GM23338 (cell line): ENCODE measurements at regions not wholly inside any gene's neighbourhood (a gene's known extent, or its start where the extent isn't known, plus 50 kb on each side); places are given as distances from the start of the nearest gene placed in this dataset.

Experiments used
- ATAC-seq: fragments of 200-7000 bp; cut with Tn5 transposase; 3 replicates; pipeline ENCODE4 v1.9.1; 2020
- DNase-seq: peaks from one replicate; pipeline ENCODE4 v3.0.0-alpha.2; 2015; ENCODE audit warnings: low spot score
- H2AFZ ChIP-seq: fragments of 200-600 bp; sonication (generic); 2 replicates; pipeline ENCODE4 v1.8.0; 2016; ENCODE audit warnings: antibody characterized with exemption, mild to moderate bottlenecking, moderate library complexity
- H3F3A ChIP-seq: fragments of 200-600 bp; sonication (generic); replicated peaks from 2 replicates; pipeline ENCODE4 v1.8.0; 2017; ENCODE audit warnings: antibody characterized with exemption, mixed run types, low read depth
- H3K27ac ChIP-seq: fragments of 200-600 bp; sonication (generic); 2 replicates; pipeline ENCODE4 v1.6.1; 2016; ENCODE audit warnings: low read depth
- H3K27me3 ChIP-seq: fragments of 200-600 bp; sonication (generic); 2 replicates; pipeline ENCODE4 v1.8.0; 2016; ENCODE audit warnings: mild to moderate bottlenecking, mixed run types, moderate library complexity; ENCODE audit not compliant: insufficient read depth
- H3K36me3 ChIP-seq: fragments of 200-600 bp; sonication (generic); 2 replicates; pipeline ENCODE4 v1.8.0; 2016; ENCODE audit warnings: mild to moderate bottlenecking; ENCODE audit not compliant: insufficient read depth
- H3K4me1 ChIP-seq: fragments of 200-600 bp; sonication (generic); 2 replicates; pipeline ENCODE4 v1.8.0; 2016; ENCODE audit warnings: mild to moderate bottlenecking, moderate library complexity; ENCODE audit not compliant: insufficient read depth
- H3K4me2 ChIP-seq: fragments of 200-600 bp; sonication (generic); 2 replicates; pipeline ENCODE4 v1.7.1; 2017; ENCODE audit warnings: mixed run types
- H3K4me3 ChIP-seq: fragments of 200-600 bp; sonication (generic); 2 replicates; pipeline ENCODE4 v1.6.1; 2016; ENCODE audit warnings: mixed run types
- H3K79me2 ChIP-seq: fragments of 200-600 bp; sonication (generic); replicated peaks from 2 replicates; pipeline ENCODE4 v1.8.0; 2017; ENCODE audit warnings: mild to moderate bottlenecking; ENCODE audit not compliant: insufficient read depth
- H3K9me2 ChIP-seq: fragments of 200-600 bp; sonication (generic); 2 replicates; pipeline ENCODE4 v1.8.0; 2017; ENCODE audit not compliant: insufficient read depth
- H4K20me1 ChIP-seq: fragments of 200-600 bp; sonication (generic); replicated peaks from 2 replicates; pipeline ENCODE4 v1.8.0; 2017; ENCODE audit warnings: mild to moderate bottlenecking; ENCODE audit not compliant: insufficient read depth
- H3K27ac Mint-ChIP-seq: 2 replicates; pipeline ENCODE4 v1.8.0; 2020; ENCODE audit warnings: inconsistent platforms, mild to moderate bottlenecking, moderate library complexity, mixed read lengths
- H3K27me3 Mint-ChIP-seq: 3 replicates; pipeline ENCODE4 v1.8.0; 2022; ENCODE audit warnings: low read depth, mild to moderate bottlenecking, moderate library complexity, mixed read lengths, inconsistent platforms; ENCODE audit not compliant: insufficient read depth, poor library complexity
- H3K36me3 Mint-ChIP-seq: 3 replicates; pipeline ENCODE4 v1.8.0; 2021; ENCODE audit warnings: low read depth, mild to moderate bottlenecking, inconsistent platforms, moderate library complexity, mixed read lengths
- H3K4me1 Mint-ChIP-seq: 3 replicates; pipeline ENCODE4 v1.8.0; 2020; ENCODE audit warnings: mild to moderate bottlenecking, inconsistent platforms, mixed read lengths
- H3K4me3 Mint-ChIP-seq: 3 replicates; pipeline ENCODE4 v1.8.0; 2021; ENCODE audit warnings: moderate library complexity, mild to moderate bottlenecking, inconsistent platforms, mixed read lengths
- H3K9me3 Mint-ChIP-seq: 3 replicates; pipeline ENCODE4 v1.8.0; 2020; ENCODE audit warnings: moderate library complexity, mild to moderate bottlenecking, inconsistent platforms, mixed read lengths
- CREB1 ChIP-seq: fragments of 250-450 bp; sonication (Bioruptor Pico); IDR thresholded peaks from 2 replicates; pipeline ENCODE4 v1.5.0; 2020; ENCODE audit warnings: low read depth, mild to moderate bottlenecking, moderate library complexity
- EZH2 ChIP-seq: fragments of 200-600 bp; sonication (generic); IDR thresholded peaks from one replicate; pipeline ENCODE4 v1.8.0; 2017; ENCODE audit warnings: antibody characterized with exemption, mild to moderate bottlenecking, low read depth; ENCODE audit not compliant: unreplicated experiment
- EZH2phosphoT487 ChIP-seq: fragments of 200-600 bp; sonication (generic); IDR thresholded peaks from one replicate; pipeline ENCODE4 v1.8.1; 2018; ENCODE audit warnings: antibody characterized with exemption; ENCODE audit not compliant: unreplicated experiment
- JUNB ChIP-seq: IDR thresholded peaks from one replicate; pipeline ENCODE4 v1.6.1; 2016; ENCODE audit warnings: antibody characterized with exemption; ENCODE audit not compliant: unreplicated experiment
- NANOG ChIP-seq: IDR thresholded peaks from 2 replicates; pipeline ENCODE4 v1.6.1; 2016; ENCODE audit warnings: antibody characterized with exemption, borderline replicate concordance
- POLR2AphosphoS5 ChIP-seq: IDR thresholded peaks from 2 replicates; pipeline ENCODE4 v1.6.1; 2016; ENCODE audit warnings: antibody characterized with exemption, low read depth
- STAT1 ChIP-seq: IDR thresholded peaks from one replicate; pipeline ENCODE4 v1.6.1; 2016; ENCODE audit warnings: antibody characterized with exemption; ENCODE audit not compliant: unreplicated experiment
- ZNF114 ChIP-seq: fragments of 250-450 bp; sonication (Bioruptor Pico); IDR thresholded peaks from 2 replicates; pipeline ENCODE4 v1.5.0; 2020; ENCODE audit warnings: mild to moderate bottlenecking, moderate library complexity
- ZNF331 ChIP-seq: fragments of 250-450 bp; sonication (Bioruptor Pico); IDR thresholded peaks from 2 replicates; pipeline ENCODE4 v1.5.0; 2020; ENCODE audit warnings: low read depth, mild to moderate bottlenecking, moderate library complexity
- TF ChIP-seq, protein P1 (sequence below), 2 experiments: fragments of 200-600 bp in 1 of 2; sonication (generic) in 1 of 2; conservative IDR thresholded peaks; 2 replicates each; pipeline versions ENCODE4 v1.5.1 to v1.6.1; 2016 to 2017; ENCODE audit warnings: antibody characterized with exemption in 2 of 2, low read depth in 2 of 2, mild to moderate bottlenecking in 2 of 2, moderate library complexity in 1 of 2
- TF ChIP-seq, protein P2 (sequence below): fragments of 250-450 bp; sonication (Bioruptor Pico); IDR thresholded peaks from 2 replicates; pipeline ENCODE4 v1.5.0; 2020; ENCODE audit warnings: mild to moderate bottlenecking, moderate library complexity
- TF ChIP-seq, protein P3 (sequence below): IDR thresholded peaks from one replicate; pipeline ENCODE4 v1.6.1; 2018; ENCODE audit warnings: antibody characterized with exemption; ENCODE audit not compliant: unreplicated experiment
- TF ChIP-seq, protein P4 (sequence below): IDR thresholded peaks from 2 replicates; pipeline ENCODE4 v1.6.1; 2016; ENCODE audit warnings: antibody characterized with exemption

DNA sequence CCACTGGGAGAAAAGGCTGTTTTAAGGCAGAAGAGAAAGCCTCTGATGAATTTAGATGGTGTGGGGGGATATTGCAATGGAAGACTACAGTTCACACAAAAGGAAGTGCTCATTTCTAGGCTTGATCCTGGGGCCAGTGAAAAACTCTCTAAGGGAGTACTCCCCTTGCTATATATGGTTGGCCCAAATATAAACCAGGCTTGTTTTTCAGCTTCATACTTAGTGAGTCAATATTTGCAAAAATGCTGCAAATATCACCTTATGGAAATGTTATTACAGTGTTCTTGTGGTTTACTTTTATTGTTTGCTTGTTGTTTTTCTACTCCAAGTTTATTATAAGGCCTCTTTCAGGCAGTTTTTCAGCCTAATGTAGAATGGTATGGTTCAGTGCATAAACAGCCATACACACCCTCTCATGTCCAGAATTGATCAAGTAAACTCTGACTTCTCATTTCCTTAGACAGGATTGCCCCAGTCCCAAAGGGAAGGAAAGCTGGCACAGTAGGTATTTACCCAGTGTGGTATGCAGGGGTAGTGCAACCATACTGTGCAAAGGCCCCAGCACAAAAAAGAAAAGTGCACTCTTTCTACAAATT, 115.1 kb downstream of the FEM1C start:
- Histone ChIP-seq H3K4me3 (no peak overlapping the region), H3K4me1 (peaks cover 19% of the 10 kb centered on the region; the same call in 1 of the 2 replicates), H3K36me3 (no peaks in the 10 kb centered on the region), H3K9me2 (0 out of 2 replicates have a peak, but pooled peaks cover 5% of the 10 kb centered on the region), H3K27me3 (no peaks in the 10 kb centered on the region), H3K4me2 (no peak overlapping the region), H4K20me1 (no peaks in the 10 kb centered on the region), H3K79me2 (no peaks in the 10 kb centered on the region), H3K27ac (no peak overlapping the region), H2AFZ (0 out of 2 replicates have a peak overlapping the region, but pooled peaks have one; percentile 1), H3F3A (no peaks in the 10 kb centered on the region)
- peaks cover 2% of the 10 kb centered on the region for H3K27me3 Mint-ChIP-seq
- TF ChIP-seq, protein P1, sequence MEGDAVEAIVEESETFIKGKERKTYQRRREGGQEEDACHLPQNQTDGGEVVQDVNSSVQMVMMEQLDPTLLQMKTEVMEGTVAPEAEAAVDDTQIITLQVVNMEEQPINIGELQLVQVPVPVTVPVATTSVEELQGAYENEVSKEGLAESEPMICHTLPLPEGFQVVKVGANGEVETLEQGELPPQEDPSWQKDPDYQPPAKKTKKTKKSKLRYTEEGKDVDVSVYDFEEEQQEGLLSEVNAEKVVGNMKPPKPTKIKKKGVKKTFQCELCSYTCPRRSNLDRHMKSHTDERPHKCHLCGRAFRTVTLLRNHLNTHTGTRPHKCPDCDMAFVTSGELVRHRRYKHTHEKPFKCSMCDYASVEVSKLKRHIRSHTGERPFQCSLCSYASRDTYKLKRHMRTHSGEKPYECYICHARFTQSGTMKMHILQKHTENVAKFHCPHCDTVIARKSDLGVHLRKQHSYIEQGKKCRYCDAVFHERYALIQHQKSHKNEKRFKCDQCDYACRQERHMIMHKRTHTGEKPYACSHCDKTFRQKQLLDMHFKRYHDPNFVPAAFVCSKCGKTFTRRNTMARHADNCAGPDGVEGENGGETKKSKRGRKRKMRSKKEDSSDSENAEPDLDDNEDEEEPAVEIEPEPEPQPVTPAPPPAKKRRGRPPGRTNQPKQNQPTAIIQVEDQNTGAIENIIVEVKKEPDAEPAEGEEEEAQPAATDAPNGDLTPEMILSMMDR (conservative IDR thresholded peaks at IDR 0.05; ENCODE audit: low read depth in 2 of 2): no peak
- TF ChIP-seq NANOG (no peak), ZNF114 (CRISPR knock-in tag) (no peak), ZNF331 (CRISPR knock-in tag) (no peak), EZH2phosphoT487 (no peak), POLR2AphosphoS5 (no peak), CREB1 (CRISPR knock-in tag) (no peak), JUNB (no peak), STAT1 (no peak), EZH2 (no peak)
- TF ChIP-seq, protein P2, sequence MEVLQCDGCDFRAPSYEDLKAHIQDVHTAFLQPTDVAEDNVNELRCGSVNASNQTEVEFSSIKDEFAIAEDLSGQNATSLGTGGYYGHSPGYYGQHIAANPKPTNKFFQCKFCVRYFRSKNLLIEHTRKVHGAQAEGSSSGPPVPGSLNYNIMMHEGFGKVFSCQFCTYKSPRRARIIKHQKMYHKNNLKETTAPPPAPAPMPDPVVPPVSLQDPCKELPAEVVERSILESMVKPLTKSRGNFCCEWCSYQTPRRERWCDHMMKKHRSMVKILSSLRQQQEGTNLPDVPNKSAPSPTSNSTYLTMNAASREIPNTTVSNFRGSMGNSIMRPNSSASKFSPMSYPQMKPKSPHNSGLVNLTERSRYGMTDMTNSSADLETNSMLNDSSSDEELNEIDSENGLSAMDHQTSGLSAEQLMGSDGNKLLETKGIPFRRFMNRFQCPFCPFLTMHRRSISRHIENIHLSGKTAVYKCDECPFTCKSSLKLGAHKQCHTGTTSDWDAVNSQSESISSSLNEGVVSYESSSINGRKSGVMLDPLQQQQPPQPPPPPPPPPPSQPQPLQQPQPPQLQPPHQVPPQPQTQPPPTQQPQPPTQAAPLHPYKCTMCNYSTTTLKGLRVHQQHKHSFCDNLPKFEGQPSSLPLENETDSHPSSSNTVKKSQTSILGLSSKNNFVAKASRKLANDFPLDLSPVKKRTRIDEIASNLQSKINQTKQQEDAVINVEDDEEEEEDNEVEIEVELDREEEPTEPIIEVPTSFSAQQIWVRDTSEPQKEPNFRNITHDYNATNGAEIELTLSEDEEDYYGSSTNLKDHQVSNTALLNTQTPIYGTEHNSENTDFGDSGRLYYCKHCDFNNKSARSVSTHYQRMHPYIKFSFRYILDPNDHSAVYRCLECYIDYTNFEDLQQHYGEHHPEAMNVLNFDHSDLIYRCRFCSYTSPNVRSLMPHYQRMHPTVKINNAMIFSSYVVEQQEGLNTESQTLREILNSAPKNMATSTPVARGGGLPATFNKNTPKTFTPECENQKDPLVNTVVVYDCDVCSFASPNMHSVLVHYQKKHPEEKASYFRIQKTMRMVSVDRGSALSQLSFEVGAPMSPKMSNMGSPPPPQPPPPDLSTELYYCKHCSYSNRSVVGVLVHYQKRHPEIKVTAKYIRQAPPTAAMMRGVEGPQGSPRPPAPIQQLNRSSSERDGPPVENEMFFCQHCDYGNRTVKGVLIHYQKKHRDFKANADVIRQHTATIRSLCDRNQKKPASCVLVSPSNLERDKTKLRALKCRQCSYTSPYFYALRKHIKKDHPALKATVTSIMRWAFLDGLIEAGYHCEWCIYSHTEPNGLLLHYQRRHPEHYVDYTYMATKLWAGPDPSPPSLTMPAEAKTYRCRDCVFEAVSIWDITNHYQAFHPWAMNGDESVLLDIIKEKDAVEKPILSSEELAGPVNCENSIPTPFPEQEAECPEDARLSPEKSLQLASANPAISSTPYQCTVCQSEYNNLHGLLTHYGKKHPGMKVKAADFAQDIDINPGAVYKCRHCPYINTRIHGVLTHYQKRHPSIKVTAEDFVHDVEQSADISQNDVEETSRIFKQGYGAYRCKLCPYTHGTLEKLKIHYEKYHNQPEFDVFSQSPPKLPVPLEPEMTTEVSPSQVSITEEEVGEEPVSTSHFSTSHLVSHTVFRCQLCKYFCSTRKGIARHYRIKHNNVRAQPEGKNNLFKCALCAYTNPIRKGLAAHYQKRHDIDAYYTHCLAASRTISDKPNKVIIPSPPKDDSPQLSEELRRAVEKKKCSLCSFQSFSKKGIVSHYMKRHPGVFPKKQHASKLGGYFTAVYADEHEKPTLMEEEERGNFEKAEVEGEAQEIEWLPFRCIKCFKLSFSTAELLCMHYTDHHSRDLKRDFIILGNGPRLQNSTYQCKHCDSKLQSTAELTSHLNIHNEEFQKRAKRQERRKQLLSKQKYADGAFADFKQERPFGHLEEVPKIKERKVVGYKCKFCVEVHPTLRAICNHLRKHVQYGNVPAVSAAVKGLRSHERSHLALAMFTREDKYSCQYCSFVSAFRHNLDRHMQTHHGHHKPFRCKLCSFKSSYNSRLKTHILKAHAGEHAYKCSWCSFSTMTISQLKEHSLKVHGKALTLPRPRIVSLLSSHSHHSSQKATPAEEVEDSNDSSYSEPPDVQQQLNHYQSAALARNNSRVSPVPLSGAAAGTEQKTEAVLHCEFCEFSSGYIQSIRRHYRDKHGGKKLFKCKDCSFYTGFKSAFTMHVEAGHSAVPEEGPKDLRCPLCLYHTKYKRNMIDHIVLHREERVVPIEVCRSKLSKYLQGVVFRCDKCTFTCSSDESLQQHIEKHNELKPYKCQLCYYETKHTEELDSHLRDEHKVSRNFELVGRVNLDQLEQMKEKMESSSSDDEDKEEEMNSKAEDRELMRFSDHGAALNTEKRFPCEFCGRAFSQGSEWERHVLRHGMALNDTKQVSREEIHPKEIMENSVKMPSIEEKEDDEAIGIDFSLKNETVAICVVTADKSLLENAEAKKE (CRISPR knock-in tag): no peak
- TF ChIP-seq, protein P3, sequence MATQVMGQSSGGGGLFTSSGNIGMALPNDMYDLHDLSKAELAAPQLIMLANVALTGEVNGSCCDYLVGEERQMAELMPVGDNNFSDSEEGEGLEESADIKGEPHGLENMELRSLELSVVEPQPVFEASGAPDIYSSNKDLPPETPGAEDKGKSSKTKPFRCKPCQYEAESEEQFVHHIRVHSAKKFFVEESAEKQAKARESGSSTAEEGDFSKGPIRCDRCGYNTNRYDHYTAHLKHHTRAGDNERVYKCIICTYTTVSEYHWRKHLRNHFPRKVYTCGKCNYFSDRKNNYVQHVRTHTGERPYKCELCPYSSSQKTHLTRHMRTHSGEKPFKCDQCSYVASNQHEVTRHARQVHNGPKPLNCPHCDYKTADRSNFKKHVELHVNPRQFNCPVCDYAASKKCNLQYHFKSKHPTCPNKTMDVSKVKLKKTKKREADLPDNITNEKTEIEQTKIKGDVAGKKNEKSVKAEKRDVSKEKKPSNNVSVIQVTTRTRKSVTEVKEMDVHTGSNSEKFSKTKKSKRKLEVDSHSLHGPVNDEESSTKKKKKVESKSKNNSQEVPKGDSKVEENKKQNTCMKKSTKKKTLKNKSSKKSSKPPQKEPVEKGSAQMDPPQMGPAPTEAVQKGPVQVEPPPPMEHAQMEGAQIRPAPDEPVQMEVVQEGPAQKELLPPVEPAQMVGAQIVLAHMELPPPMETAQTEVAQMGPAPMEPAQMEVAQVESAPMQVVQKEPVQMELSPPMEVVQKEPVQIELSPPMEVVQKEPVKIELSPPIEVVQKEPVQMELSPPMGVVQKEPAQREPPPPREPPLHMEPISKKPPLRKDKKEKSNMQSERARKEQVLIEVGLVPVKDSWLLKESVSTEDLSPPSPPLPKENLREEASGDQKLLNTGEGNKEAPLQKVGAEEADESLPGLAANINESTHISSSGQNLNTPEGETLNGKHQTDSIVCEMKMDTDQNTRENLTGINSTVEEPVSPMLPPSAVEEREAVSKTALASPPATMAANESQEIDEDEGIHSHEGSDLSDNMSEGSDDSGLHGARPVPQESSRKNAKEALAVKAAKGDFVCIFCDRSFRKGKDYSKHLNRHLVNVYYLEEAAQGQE: no peak
- TF ChIP-seq, protein P4, sequence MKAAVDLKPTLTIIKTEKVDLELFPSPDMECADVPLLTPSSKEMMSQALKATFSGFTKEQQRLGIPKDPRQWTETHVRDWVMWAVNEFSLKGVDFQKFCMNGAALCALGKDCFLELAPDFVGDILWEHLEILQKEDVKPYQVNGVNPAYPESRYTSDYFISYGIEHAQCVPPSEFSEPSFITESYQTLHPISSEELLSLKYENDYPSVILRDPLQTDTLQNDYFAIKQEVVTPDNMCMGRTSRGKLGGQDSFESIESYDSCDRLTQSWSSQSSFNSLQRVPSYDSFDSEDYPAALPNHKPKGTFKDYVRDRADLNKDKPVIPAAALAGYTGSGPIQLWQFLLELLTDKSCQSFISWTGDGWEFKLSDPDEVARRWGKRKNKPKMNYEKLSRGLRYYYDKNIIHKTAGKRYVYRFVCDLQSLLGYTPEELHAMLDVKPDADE: no peak
- no peak overlapping the region for H3K27ac Mint-ChIP-seq
- peaks cover 20% of the 10 kb centered on the region for H3K4me1 Mint-ChIP-seq
- H3K36me3 Mint-ChIP-seq: no peaks in the 10 kb centered on the region
- ATAC-seq (no peak; the same call in 2 of the 3 replicates), DNase-seq (no peak)
- no peak overlapping the region for H3K4me3 Mint-ChIP-seq
- no peaks in the 10 kb centered on the region for H3K9me3 Mint-ChIP-seq
